ENCODE measurements at regions not wholly inside any gene's neighbourhood (a gene's known extent, or its start where the extent isn't known, plus 50 kb on each side); places are given as distances from the start of the nearest gene placed in this dataset.
"Not testable (repeated sequence)": the region's sequence is repeated elsewhere in the genome, so short reads cannot be mapped to it uniquely, and the experiment has no call there.

DNA sequence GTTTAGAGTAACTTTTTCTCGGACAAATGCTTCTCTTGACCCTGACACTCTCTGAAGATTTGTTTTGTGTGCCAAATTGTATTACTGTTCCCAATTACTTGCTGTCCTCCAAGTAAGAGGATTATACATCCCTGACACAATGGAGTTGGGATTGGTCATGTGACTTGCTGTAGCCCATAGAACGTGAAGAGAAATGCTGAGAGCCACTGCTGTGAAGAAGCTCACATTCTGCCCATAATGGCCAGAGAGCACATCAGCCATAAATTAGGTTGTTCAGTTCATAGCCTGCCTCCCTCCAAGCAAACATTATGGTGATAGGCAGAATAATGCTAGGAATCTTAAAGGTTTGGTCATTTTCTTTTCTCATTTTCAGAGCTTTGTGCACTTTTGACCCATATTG lies 127.5 kb downstream of the SPATA31A6 start:
- TF ChIP-seq, protein P1, sequence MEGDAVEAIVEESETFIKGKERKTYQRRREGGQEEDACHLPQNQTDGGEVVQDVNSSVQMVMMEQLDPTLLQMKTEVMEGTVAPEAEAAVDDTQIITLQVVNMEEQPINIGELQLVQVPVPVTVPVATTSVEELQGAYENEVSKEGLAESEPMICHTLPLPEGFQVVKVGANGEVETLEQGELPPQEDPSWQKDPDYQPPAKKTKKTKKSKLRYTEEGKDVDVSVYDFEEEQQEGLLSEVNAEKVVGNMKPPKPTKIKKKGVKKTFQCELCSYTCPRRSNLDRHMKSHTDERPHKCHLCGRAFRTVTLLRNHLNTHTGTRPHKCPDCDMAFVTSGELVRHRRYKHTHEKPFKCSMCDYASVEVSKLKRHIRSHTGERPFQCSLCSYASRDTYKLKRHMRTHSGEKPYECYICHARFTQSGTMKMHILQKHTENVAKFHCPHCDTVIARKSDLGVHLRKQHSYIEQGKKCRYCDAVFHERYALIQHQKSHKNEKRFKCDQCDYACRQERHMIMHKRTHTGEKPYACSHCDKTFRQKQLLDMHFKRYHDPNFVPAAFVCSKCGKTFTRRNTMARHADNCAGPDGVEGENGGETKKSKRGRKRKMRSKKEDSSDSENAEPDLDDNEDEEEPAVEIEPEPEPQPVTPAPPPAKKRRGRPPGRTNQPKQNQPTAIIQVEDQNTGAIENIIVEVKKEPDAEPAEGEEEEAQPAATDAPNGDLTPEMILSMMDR (IDR thresholded peaks at IDR 0.05): not testable (repeated sequence)
- not testable (repeated sequence) for TF ChIP-seq POLR2AphosphoS5, POLR2A (IDR thresholded peaks at IDR 0.05)

Data from breast epithelium (tissue), 3 donors.